Neural cell (in vitro differentiated cells): ENCODE measurements at regions not wholly inside any gene's neighbourhood (a gene's known extent, or its start where the extent isn't known, plus 50 kb on each side); places are given as distances from the start of the nearest gene placed in this dataset.

Experiments used
- H2AFZ ChIP-seq: fragments of 200-600, 300-800 bp; sonication (generic), shearing (Covaris generic); 2 replicates; pipeline ENCODE4 v1.6.0; 2014; ENCODE audit warnings: low read depth, mild to moderate bottlenecking, antibody characterized with exemption, low read length, moderate library complexity
- H3F3A ChIP-seq: fragments of 200-600 bp; shearing (Covaris generic); 2 replicates; pipeline ENCODE4 v1.6.1; 2016; ENCODE audit warnings: mild to moderate bottlenecking, moderate library complexity, mixed read lengths, antibody characterized with exemption, low read length; ENCODE audit not compliant: insufficient read depth, poor library complexity, severe bottlenecking
- H3K27ac ChIP-seq: fragments of 200-600, 300-800 bp; sonication (generic), shearing (Covaris generic); 2 replicates; pipeline ENCODE4 v1.5.1; 2014; ENCODE audit warnings: mild to moderate bottlenecking, low read length, moderate library complexity
- H3K27me3 ChIP-seq: fragments of 300-800, 200-600 bp; sonication (generic), shearing (Covaris generic); 2 replicates; pipeline ENCODE4 v1.6.0; 2014; ENCODE audit warnings: mild to moderate bottlenecking, low read depth, low read length, moderate library complexity; ENCODE audit not compliant: insufficient read depth
- H3K36me3 ChIP-seq: fragments of 300-800, 200-600 bp; sonication (generic), shearing (Covaris generic); 2 replicates; pipeline ENCODE4 v1.5.1; 2014; ENCODE audit warnings: mild to moderate bottlenecking, antibody characterized with exemption, low read length, moderate library complexity; ENCODE audit not compliant: insufficient read depth
- H3K4me2 ChIP-seq: fragments of 300-800, 200-600 bp; sonication (generic), shearing (Covaris generic); 2 replicates; pipeline ENCODE4 v1.6.0; 2014; ENCODE audit warnings: mild to moderate bottlenecking, low read length
- H3K4me3 ChIP-seq: fragments of 300-800, 200-600 bp; sonication (generic), shearing (Covaris generic); 2 replicates; pipeline ENCODE4 v1.5.1; 2014; ENCODE audit warnings: mild to moderate bottlenecking, low read length, moderate library complexity
- H3K79me2 ChIP-seq: fragments of 200-600 bp; shearing (Covaris generic); replicated peaks from 2 replicates; pipeline ENCODE4 v1.6.0; 2014; ENCODE audit warnings: mild to moderate bottlenecking, low read length, moderate library complexity; ENCODE audit not compliant: insufficient read depth
- H3K9ac ChIP-seq: fragments of 300-800, 200-600 bp; sonication (generic), shearing (Covaris generic); 2 replicates; pipeline ENCODE4 v1.6.1; 2016; ENCODE audit warnings: mild to moderate bottlenecking, low read length, mixed read lengths
- H3K9me2 ChIP-seq: fragments of 200-600 bp; shearing (Covaris generic); 2 replicates; pipeline ENCODE4 v1.6.1; 2016; ENCODE audit warnings: mild to moderate bottlenecking, low read length, mixed read lengths; ENCODE audit not compliant: insufficient read depth
- H3K9me3 ChIP-seq: fragments of 200-600, 300-800 bp; sonication (generic), shearing (Covaris generic); 2 replicates; pipeline ENCODE4 v1.6.1; 2016; ENCODE audit warnings: mild to moderate bottlenecking, mixed run types, low read length, moderate library complexity, mixed read lengths
- H4K20me1 ChIP-seq: fragments of 200-600 bp; shearing (Covaris generic); 2 replicates; pipeline ENCODE4 v1.6.1; 2016; ENCODE audit warnings: mild to moderate bottlenecking, mixed run types; ENCODE audit not compliant: insufficient read depth
- MXI1 ChIP-seq: fragments of 450-650 bp; conservative IDR thresholded peaks from 2 replicates; pipeline ENCODE4 v1.6.1; 2014; ENCODE audit warnings: antibody characterized with exemption, mild to moderate bottlenecking; ENCODE audit not compliant: poor library complexity, severe bottlenecking
- RAD21 ChIP-seq: fragments of 450-650 bp; conservative IDR thresholded peaks from 2 replicates; pipeline ENCODE4 v1.6.1; 2014; ENCODE audit warnings: antibody characterized with exemption, mild to moderate bottlenecking, moderate library complexity
- SMC3 ChIP-seq: fragments of 450-650 bp; conservative IDR thresholded peaks from 2 replicates; pipeline ENCODE4 v1.6.1; 2014; ENCODE audit warnings: antibody characterized with exemption, mild to moderate bottlenecking, moderate library complexity; ENCODE audit not compliant: poor library complexity
- TF ChIP-seq, protein P1 (sequence below): fragments of 450-650 bp; IDR thresholded peaks from 2 replicates; pipeline ENCODE4 v1.5.1; 2014; ENCODE audit warnings: antibody characterized with exemption, mild to moderate bottlenecking, moderate library complexity; ENCODE audit not compliant: poor library complexity, severe bottlenecking
- TF ChIP-seq, protein P2 (sequence below): IDR thresholded peaks from 2 replicates; pipeline ENCODE4 v1.6.1; 2012; ENCODE audit warnings: borderline replicate concordance

DNA sequence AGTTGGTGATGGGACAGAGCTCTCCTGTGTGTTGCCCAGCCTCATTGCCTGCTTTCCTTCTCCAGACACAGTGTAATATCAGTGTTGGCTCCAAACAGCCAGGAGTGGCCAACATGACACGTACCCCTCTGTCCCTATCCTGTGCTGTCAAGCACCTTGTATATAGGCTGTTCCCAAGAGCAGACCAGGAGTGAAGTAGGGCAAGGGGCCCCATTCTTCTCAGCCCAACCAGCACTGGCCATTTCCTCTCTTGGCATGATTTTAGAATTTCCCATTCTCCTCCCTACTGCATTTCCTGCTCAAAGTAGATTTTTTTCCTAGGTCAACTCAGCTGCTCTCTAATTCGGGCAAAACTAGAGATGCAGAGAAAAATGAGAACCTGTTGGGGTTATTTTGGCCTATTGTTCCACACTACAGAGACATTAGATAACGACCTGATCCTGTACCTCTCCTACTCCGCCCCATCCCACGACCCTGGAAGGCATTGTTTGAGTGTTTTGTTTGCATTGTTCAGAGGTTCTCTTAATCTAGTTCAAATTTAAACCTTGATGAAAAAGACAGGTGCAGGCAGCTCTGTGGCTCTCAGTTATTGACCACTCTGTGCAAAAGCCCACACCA lies 95.6 kb downstream of the RASSF10 start:
- Histone ChIP-seq H4K20me1 (no peaks in the 10 kb centered on the region), H3K4me2 (no peak overlapping the region), H3K27ac (no peak overlapping the region), H3K27me3 (no peaks in the 10 kb centered on the region), H3K9me3 (no peaks in the 10 kb centered on the region), H3K36me3 (no peaks in the 10 kb centered on the region), H3K4me3 (no peak overlapping the region), H3K79me2 (no peaks in the 10 kb centered on the region), H3F3A (no peaks in the 10 kb centered on the region), H3K9me2 (no peaks in the 10 kb centered on the region), H3K9ac (no peak overlapping the region), H2AFZ (no peak overlapping the region)
- TF ChIP-seq, protein P1, sequence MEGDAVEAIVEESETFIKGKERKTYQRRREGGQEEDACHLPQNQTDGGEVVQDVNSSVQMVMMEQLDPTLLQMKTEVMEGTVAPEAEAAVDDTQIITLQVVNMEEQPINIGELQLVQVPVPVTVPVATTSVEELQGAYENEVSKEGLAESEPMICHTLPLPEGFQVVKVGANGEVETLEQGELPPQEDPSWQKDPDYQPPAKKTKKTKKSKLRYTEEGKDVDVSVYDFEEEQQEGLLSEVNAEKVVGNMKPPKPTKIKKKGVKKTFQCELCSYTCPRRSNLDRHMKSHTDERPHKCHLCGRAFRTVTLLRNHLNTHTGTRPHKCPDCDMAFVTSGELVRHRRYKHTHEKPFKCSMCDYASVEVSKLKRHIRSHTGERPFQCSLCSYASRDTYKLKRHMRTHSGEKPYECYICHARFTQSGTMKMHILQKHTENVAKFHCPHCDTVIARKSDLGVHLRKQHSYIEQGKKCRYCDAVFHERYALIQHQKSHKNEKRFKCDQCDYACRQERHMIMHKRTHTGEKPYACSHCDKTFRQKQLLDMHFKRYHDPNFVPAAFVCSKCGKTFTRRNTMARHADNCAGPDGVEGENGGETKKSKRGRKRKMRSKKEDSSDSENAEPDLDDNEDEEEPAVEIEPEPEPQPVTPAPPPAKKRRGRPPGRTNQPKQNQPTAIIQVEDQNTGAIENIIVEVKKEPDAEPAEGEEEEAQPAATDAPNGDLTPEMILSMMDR: no peak

DNA sequence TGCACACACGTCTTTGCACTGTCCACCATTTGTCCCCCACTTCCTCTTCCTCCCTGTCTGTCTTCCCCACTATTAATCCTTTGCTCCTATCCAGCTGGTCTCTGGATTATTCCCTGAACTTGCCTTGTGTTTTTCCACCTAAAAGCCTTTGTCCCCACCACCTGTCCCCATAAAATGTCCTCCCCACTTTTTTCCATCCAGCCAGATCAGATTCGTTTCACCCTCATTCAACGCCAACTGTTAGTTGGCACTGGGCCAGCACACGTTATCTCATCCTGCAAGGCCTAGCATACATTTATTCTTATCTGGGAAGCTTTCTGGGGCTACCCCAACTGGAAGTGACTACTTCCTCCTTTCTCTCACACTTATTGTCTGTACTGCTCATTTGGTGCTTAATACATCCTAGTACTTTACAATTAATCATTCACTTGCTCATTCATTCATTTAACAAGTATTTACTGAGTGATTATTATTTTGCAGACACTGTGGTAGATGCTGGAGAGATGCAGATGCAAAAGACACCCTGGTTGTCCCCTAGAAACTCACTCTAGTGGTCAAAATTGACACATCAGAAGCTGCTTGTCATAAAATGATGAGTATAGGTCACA lies 96.2 kb downstream of the RASSF10 start:
- H3K27ac ChIP-seq: no peak overlapping the region

More for the DNA sequence above, 96.2 kb downstream of the RASSF10 start:
- H3K9me3 ChIP-seq: no peaks in the 10 kb centered on the region
- no peak overlapping the region for H3K9ac ChIP-seq
- H3K9me2 ChIP-seq: no peaks in the 10 kb centered on the region
- no peaks in the 10 kb centered on the region for H3K27me3 ChIP-seq
- no peaks in the 10 kb centered on the region for H3K36me3 ChIP-seq
- H3K79me2 ChIP-seq: no peaks in the 10 kb centered on the region
- H4K20me1 ChIP-seq: no peaks in the 10 kb centered on the region
- no peak overlapping the region for H3K4me3 ChIP-seq
- H3K4me2 ChIP-seq: no peak overlapping the region
- TF ChIP-seq, protein P1: no peak
- TF ChIP-seq MXI1 (no peak), SMC3 (no peak), RAD21 (no peak)
- TF ChIP-seq, protein P2, sequence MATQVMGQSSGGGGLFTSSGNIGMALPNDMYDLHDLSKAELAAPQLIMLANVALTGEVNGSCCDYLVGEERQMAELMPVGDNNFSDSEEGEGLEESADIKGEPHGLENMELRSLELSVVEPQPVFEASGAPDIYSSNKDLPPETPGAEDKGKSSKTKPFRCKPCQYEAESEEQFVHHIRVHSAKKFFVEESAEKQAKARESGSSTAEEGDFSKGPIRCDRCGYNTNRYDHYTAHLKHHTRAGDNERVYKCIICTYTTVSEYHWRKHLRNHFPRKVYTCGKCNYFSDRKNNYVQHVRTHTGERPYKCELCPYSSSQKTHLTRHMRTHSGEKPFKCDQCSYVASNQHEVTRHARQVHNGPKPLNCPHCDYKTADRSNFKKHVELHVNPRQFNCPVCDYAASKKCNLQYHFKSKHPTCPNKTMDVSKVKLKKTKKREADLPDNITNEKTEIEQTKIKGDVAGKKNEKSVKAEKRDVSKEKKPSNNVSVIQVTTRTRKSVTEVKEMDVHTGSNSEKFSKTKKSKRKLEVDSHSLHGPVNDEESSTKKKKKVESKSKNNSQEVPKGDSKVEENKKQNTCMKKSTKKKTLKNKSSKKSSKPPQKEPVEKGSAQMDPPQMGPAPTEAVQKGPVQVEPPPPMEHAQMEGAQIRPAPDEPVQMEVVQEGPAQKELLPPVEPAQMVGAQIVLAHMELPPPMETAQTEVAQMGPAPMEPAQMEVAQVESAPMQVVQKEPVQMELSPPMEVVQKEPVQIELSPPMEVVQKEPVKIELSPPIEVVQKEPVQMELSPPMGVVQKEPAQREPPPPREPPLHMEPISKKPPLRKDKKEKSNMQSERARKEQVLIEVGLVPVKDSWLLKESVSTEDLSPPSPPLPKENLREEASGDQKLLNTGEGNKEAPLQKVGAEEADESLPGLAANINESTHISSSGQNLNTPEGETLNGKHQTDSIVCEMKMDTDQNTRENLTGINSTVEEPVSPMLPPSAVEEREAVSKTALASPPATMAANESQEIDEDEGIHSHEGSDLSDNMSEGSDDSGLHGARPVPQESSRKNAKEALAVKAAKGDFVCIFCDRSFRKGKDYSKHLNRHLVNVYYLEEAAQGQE: no peak
- no peaks in the 10 kb centered on the region for H3F3A ChIP-seq
- H2AFZ ChIP-seq: no peak overlapping the region
